Activated B cell treated with CpG ODN at 0.5 μM for 24 hours (primary cell): ENCODE measurements at regions not wholly inside any gene's neighbourhood (a gene's known extent, or its start where the extent isn't known, plus 50 kb on each side); places are given as distances from the start of the nearest gene placed in this dataset.

Source experiments
- ATAC-seq: fragments of 200-7000 bp; cut with Tn5 transposase; one replicate; pipeline ENCODE4 v1.10.0; 2021; ENCODE audit warnings: low read depth, mild to moderate bottlenecking, moderate library complexity
- CTCF ChIA-PET: fragments of 350-600 bp; sonication (Branson Sonifier 250); formaldehyde crosslinking; loops from one replicate; lab custom pipeline; 2021; ENCODE audit warnings: antibody characterized with exemption; lab: Charles Lee
- POLR2A ChIA-PET: fragments of 350-600 bp; sonication (Branson Sonifier 250); formaldehyde crosslinking; loops from one replicate; lab custom pipeline; 2021; ENCODE audit warnings: antibody characterized with exemption; lab: Charles Lee
- DNase-seq: peaks from one replicate; pipeline ENCODE4 v3.0.0; 2022
- H3K27ac Mint-ChIP-seq: one replicate; pipeline ENCODE4 v1.8.0; 2020; ENCODE audit warnings: mixed read lengths
- H3K27me3 Mint-ChIP-seq: one replicate; pipeline ENCODE4 v1.8.0; 2021; ENCODE audit warnings: mixed read lengths
- H3K36me3 Mint-ChIP-seq: one replicate; pipeline ENCODE4 v1.8.0; 2021; ENCODE audit warnings: low read depth, mixed read lengths
- H3K4me1 Mint-ChIP-seq: one replicate; pipeline ENCODE4 v1.8.0; 2021; ENCODE audit warnings: mixed read lengths
- H3K4me3 Mint-ChIP-seq: one replicate; pipeline ENCODE4 v1.8.0; 2020; ENCODE audit warnings: mild to moderate bottlenecking, mixed read lengths
- H3K9me3 Mint-ChIP-seq: one replicate; pipeline ENCODE4 v1.8.0; 2020; ENCODE audit warnings: mixed read lengths
- intact Hi-C: fragments of 100-400 bp; cut with micrococcal nuclease; formaldehyde crosslinking; loops from one replicate; pipeline ENCODE4 v1.15.1; 2024
- TF ChIP-seq, protein P1 (sequence below): fragments of 200-600 bp; IDR thresholded peaks from one replicate; pipeline ENCODE4 v1.8.0; 2022; ENCODE audit warnings: antibody characterized with exemption, mild to moderate bottlenecking

DNA sequence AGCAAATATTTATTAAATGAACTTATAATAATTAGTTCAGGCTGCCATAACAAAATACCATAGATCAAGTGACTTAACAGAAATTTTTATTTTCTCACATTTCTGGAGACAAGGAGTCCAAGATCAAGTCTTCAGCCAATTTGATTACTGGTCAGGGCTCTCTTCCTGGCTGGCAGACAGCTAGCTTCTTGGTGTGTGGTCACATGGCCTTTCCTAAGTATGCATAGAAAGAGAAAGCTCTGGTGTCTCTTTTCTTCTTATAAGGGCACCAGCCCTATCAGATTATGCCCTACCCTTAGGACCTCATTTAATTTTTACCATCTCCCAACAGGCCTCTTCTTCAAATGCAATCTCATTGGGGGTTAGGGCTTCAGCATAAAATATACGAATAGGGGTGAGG is 438.5 kb upstream of the INTU start:
- no peaks in the 10 kb centered on the region for H3K36me3 Mint-ChIP-seq
- intact Hi-C loops: no loop called here
- CTCF ChIA-PET: no interaction called here
- H3K4me3 Mint-ChIP-seq: no peak overlapping the region
- ATAC-seq (no peak), DNase-seq (no peak)
- H3K27me3 Mint-ChIP-seq: no peaks in the 10 kb centered on the region
- no peaks in the 10 kb centered on the region for H3K4me1 Mint-ChIP-seq
- no peak overlapping the region for H3K27ac Mint-ChIP-seq
- H3K9me3 Mint-ChIP-seq: peaks cover 2% of the 10 kb centered on the region
- POLR2A ChIA-PET: no interaction called here
- TF ChIP-seq, protein P1, sequence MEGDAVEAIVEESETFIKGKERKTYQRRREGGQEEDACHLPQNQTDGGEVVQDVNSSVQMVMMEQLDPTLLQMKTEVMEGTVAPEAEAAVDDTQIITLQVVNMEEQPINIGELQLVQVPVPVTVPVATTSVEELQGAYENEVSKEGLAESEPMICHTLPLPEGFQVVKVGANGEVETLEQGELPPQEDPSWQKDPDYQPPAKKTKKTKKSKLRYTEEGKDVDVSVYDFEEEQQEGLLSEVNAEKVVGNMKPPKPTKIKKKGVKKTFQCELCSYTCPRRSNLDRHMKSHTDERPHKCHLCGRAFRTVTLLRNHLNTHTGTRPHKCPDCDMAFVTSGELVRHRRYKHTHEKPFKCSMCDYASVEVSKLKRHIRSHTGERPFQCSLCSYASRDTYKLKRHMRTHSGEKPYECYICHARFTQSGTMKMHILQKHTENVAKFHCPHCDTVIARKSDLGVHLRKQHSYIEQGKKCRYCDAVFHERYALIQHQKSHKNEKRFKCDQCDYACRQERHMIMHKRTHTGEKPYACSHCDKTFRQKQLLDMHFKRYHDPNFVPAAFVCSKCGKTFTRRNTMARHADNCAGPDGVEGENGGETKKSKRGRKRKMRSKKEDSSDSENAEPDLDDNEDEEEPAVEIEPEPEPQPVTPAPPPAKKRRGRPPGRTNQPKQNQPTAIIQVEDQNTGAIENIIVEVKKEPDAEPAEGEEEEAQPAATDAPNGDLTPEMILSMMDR: no peak

DNA sequence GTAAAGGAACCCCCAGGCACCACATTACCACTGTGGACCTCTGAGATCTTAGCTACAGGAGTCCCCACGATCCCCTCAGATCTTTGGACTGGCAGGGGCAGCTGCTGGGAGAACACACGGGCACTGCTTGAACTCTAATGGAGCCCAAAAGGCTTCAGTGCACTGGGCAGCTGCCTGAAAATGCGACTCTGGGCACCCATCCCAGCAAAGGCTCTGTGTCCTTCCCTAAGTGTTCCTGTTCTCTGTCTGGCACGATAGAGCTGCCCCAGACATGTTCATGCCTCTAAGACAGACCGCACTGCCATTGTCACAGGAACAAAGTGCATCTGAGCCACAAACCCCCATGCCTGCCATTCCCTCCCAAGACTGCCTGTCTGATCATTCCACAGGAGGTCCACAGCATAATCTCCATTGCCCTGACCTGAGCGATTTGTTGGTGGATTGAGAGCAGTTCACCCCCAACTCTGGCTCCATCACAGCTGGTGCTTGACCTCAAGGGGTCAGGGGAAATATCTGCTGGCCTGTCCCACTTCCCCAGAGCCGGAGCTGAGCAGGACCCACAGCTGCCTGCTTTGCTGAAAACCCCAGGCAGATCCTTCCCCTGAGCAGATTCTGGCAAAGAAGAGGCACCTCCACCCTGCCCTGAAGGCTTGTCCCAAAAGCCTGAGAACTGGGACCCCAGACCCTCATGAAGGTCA is 436.0 kb upstream of the INTU start:
- H3K27ac Mint-ChIP-seq: no peak overlapping the region
- TF ChIP-seq, protein P1: no peak
- POLR2A ChIA-PET: no interaction called here
- H3K36me3 Mint-ChIP-seq: no peaks in the 10 kb centered on the region
- no peak overlapping the region for H3K4me3 Mint-ChIP-seq
- peaks cover 5% of the 10 kb centered on the region for H3K9me3 Mint-ChIP-seq
- H3K4me1 Mint-ChIP-seq: no peaks in the 10 kb centered on the region
- intact Hi-C loops: no loop called here
- no peaks in the 10 kb centered on the region for H3K27me3 Mint-ChIP-seq
- no peak for ATAC-seq
- no peak for DNase-seq
- CTCF ChIA-PET: no interaction called here

DNA sequence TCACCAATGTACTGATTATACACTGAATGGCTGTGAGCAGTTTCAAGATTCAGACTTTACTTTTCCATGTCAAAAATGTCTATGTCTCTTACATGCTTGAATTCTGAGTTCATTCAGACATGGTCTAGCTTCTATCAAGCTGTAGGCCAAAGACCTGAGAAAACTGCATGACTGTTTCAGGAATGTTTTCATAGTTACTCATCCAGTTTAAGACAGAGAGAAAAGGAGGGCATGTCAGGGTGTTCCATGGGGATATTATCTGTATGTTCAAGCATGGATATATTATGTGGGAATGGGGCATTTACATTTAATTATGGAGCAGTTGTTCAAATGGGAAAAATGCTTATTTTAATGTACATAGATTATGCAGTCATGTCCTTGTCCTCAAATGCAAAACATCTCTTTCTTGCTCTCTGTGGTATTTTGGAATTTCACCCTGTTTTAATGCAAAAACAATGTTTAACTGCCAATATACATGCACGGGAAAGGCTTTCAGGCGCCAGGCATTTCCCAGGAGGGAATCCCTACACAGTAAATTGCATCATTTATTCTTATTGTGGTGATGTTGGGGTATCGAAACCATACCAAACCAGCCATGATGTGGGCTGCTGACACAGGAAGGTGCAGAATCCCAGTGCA is 429.1 kb upstream of the INTU start:
- no peak overlapping the region for H3K4me3 Mint-ChIP-seq
- H3K27me3 Mint-ChIP-seq: no peaks in the 10 kb centered on the region
- H3K4me1 Mint-ChIP-seq: no peaks in the 10 kb centered on the region
- ChIA-PET CTCF (no interaction called here), POLR2A (no interaction called here)
- no peak for ATAC-seq
- no peak overlapping the region for H3K27ac Mint-ChIP-seq
- H3K36me3 Mint-ChIP-seq: no peaks in the 10 kb centered on the region
- TF ChIP-seq, protein P1: no peak
- intact Hi-C loops: no loop called here
- DNase-seq: no peak
- peaks cover 5% of the 10 kb centered on the region for H3K9me3 Mint-ChIP-seq

DNA sequence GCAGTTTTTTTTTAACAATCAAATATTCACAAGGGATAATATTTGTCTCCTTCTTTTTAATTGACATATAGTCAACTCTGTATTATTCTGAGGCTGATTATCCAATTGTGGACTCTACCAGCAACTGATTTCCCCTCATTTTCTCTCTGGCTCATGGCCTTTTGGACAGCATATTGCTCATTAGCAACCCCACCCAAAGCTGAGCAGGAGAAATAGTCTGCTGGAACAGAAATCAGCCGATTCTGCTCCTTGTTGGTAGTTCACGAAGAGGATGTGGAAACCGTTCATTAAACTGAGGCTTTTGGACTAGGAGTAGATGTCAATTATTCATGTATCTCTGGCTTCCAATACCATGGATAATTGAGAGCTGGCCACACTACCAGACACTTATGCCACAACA is 428.4 kb upstream of the INTU start:
- intact Hi-C loops: no loop called here
- no peaks in the 10 kb centered on the region for H3K36me3 Mint-ChIP-seq
- TF ChIP-seq, protein P1: no peak
- POLR2A ChIA-PET: no interaction called here
- no peaks in the 10 kb centered on the region for H3K4me1 Mint-ChIP-seq
- H3K27ac Mint-ChIP-seq: no peak overlapping the region
- H3K27me3 Mint-ChIP-seq: no peaks in the 10 kb centered on the region
- DNase-seq (no peak), ATAC-seq (no peak)
- CTCF ChIA-PET: no interaction called here
- H3K9me3 Mint-ChIP-seq: peaks cover 6% of the 10 kb centered on the region
- no peak overlapping the region for H3K4me3 Mint-ChIP-seq

DNA sequence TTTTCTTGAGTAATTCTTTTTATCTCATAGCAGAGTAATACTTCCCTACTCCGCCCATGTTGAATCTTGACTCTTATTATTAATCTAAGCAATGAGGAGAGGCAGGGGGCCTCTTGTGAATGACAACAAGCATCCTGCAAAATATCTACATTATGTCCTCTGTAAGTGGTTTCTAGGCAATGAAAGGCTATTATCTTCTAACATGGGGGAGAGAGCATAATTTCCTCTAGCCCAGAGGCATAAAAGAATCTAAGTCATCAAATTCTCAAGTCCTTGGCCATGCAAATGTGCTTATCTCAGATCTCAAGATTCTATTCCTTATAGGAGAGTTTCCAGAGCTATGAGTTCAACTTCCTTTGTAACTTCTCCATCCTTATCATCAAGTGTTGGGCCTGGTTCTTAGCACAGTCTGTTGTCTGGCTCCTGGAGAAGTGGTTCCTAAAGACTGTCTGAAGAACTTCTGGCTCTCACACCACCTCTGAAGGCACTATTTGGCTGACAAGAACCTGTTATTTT is 423.1 kb upstream of the INTU start:
- ATAC-seq: no peak
- no peaks in the 10 kb centered on the region for H3K4me1 Mint-ChIP-seq
- no peaks in the 10 kb centered on the region for H3K27me3 Mint-ChIP-seq
- ChIA-PET CTCF (no interaction called here), POLR2A (no interaction called here)
- peaks cover 4% of the 10 kb centered on the region for H3K9me3 Mint-ChIP-seq
- no peak overlapping the region for H3K4me3 Mint-ChIP-seq
- DNase-seq: no peak
- H3K27ac Mint-ChIP-seq: no peak overlapping the region
- H3K36me3 Mint-ChIP-seq: no peaks in the 10 kb centered on the region
- TF ChIP-seq, protein P1: no peak
- intact Hi-C loops: no loop called here
